NCI-H2029 treated with DMSO at 0.1 percent for 48 hours (cell line): ENCODE measurements at regions not wholly inside any gene's neighbourhood (a gene's known extent, or its start where the extent isn't known, plus 50 kb on each side); places are given as distances from the start of the nearest gene placed in this dataset.
A peak's percentile ranks its signal among the peaks of the same experiment; 100 is the strongest.

Experiments
- DNase-seq: peaks from one replicate; lab custom pipeline; 2025; lab: John Stamatoyannopoulos, UW

DNA sequence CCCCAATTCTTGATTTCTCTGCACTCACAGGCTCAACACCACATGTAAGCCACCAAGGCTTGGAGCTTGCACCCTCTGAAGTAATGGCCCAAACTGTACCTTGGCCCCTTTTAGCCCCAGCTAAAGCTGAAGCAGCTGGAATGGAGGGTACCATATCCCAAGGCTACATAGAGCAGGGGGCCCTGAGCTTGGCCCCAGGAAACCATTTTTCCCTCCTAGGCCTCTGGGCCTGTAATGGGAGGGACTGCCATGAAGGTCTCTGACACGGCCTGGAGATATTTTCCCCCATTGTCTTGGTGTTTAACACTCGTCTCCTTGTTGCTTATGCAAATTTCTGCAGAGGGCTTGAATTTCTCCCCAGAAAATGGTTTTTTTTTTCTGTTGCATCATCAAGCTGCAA lies 69.7 kb downstream of the SKA1 start:
- DNase-seq = no peak

DNA sequence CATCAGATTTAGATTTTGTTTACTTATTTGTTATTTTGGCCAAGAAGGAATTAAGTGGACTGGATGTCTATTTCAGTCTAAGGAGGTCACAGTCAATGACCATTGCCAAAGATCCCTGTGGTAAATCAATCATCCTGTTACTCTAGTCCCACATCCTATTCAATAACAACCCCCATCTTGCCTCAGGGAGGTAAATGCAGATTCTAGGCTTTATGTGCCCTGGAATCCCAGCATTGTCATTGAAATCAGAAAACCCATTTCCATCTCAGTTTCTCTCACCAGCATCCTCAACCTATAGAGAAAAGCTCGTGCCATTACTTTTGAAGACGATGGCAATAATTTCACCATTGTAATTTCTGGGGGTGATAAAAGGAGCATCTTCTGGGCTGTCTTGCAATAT lies 71.8 kb downstream of the SKA1 start:
- no peak for DNase-seq

DNA sequence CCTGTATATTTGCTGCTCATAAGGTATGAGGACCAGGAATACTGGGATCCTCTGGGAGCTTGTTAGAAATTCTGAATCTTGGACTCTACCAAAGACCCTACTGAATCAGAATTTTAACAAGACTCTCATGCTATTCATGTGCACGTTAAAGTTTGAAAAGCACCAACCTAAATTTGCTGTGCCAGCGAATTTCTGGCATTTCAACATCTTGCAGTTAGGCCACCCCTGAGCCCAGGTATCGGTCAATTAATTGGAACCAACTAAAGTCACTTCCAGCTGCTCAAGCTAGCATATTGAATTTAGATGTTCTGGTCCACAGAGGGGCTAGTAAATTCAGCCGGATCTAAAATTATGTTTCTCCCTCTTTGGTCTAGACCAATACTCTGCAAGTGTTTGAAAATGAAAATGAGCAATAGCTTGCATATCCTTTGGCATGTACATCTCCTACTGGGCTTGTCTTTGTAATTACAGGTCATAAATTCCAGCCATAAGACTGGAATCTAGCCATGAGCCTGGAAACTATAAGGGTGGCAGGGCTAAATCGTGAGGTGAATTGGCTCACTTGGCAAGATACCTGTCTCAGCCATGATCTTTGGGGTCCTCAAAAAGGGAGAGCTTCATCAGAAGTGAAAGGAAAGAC lies 72.4 kb downstream of the SKA1 start:
- DNase-seq = no peak

DNA sequence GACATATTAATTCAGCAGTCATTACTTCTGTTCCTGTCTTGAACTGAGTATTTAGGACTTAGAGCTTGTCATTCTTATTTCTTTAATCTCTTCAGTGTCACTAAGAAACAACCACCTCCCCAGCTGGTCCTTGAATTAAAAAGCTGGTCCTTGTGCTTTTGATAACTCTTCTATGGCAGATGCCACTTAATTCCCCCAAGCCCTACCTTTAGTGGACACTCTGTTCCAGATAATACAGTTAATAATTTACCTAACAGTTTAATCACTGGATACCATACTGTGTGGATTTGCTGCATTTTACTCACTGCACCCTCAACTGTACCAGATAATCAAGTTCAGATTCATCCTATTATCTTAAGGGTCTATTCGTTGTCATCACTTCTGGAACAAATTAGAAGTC lies 73.1 kb downstream of the SKA1 start:
- DNase-seq = no peak

DNA sequence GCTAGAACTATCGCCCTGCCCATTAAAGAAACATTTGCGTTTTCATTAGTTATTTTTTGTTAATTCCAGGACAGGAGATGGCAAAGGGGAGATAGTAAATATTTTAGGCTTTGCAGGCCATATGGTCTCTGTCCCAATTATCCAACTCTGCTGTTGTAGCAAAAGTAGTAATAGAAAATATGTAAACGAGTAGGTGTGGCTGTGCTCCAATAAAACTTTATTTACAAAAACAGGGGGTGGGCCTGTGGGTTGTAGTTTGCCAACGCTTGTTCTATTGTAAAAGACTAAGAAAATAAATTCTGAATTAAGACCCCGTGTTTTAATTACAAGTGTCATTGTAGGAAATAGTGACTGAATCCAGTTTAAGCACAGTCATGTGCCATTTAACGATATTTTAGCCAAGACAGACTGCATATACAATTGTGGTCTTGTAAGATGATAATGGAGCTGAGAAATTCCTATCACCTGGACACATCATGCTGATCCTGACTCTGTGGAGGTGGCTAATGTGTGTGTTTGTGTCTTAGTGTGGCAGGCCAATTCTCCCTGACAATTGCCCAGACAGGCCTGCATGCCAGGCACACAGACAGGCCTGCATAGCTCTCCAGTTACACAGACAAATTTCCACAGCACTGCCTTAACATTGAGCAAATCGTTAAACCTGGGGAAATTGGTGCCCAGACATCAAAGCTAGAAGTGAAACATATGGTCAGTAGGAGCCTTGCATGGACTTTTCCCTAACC lies 76.4 kb downstream of the SKA1 start:
- no peak for DNase-seq

DNA sequence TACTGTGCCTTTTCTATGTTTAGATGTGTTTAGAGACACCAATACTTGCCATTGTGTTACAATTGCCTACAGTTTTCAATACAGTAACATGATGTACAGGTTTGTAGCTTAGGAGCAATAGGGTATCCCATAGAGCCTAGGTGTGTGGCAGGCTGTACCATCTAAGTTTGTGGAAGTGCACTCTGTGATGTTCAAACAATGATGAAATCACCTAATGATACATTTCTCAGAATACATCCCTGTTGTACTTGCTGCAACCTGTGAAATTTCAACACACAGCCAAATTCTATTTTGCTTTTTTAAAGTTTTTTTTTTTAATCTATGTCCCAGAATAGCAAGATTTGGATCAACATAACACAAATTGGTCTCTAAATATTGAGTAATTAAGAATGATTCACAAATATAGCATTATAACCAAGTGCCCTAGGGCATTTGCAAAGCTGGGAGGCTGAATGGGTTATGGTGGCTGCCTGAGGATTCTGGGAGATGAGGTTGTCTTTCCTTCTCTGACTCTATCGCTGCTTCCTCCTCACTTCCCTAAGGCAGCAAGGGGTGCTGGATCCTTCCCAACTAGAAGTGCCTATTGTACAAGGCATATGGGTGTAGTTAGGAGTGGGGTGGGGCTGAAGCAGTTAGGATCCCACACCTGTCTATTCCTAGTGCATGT lies 78.3 kb downstream of the SKA1 start:
- no peak for DNase-seq

DNA sequence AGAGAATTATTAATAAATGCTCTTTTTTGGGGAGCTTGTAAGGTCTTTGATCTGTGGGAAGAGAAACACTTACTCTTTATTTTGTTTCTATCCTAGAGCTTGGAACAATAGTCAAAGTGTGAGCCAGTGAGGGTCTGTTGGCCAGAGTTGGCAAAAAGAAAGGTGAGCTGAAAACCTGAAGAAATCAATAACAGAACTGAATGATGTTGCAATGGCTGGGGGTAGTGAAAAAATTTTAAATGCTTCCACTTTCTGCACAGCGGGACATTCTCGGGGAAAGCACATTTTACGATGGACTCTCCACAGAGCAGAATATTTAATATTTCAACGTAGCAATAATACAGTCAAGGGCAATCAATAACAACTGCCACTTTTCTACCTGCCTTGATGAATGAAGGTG lies 78.9 kb downstream of the SKA1 start:
- no peak for DNase-seq

DNA sequence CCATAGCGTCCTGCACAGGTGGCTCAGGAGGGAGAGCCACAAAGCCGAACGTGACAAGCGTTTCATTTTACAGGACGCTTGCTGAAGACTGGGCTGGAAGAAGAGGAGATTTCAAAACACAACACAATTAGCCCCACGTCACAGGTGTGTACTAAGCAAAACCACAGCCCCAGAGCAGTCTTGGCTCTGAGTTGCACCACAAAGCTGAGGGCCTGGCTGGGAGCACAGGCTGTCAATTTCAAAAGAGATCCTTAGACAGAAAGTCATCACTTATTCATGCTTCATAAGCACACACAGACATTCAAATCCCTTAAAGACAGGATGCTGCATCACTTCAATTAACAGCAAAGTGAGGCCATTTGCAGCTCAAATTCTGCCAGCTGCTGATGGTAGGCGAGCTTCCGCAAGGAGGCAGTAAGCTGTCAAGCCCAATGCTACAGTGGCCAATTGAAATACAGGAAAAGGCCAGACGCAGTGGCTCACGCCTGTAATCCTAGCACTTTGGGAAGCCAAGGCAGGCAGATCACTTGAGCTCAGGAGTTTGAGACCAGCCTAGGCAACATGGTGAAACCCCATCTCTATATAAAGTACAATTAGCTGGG lies 79.6 kb downstream of the SKA1 start:
- DNase-seq = peak; percentile 12

DNA sequence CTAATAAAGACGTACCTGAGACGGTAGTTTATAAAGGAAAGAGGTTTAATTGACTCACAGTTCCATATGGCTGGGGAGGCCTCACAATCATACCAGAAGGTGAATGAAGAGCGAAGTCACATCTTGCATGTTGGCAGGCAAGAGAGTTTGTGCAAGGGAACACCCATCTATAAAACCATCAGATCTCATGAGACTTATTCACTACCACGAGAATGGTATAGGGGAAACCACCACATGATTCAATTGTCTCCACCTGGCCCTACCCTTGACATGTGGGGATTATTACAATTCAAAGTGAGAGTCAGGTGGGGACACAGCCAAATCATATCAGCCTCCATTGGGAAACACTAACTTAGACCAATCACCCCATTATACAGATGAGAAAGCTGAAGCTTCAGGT lies 81.4 kb downstream of the SKA1 start:
- no peak for DNase-seq

DNA sequence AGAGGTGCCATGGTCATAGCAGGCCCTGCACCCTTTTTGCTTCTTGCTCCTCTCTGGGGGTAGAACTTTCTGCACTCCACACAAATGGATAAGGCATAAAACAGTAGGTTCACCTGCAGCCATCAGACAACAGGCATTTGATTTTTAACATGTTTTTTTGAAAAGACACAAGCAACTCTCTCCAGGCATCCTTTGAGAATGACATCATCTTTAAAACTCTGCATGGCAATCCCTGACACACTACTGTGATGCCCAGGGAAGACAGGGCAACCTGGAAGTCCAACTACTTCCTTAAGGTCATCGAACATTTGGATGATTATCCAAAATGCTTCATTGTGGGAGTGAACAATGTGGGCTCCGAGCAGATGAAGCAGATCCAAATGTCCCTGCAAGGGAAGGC lies 82.8 kb downstream of the SKA1 start:
- no peak for DNase-seq

DNA sequence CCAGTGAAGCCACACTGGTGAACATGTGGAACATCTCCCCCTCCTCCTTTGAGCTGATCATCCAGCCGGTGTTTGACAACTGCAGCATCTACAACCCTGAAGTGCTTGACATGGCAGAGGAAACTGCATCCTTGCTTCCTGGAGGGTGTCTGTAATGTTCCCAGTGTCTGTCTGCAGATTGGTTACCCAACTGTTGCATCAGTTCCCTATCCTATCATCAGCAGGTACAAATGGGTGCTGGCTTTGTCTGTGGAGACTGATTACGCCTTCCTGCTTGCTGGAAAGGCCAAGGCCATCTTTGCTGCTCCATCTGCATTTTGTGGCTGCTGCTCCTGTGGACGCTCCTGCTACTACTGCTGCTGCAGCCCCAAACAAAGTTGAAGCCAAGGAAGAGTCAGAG lies 83.5 kb downstream of the SKA1 start:
- DNase-seq = no peak

DNA sequence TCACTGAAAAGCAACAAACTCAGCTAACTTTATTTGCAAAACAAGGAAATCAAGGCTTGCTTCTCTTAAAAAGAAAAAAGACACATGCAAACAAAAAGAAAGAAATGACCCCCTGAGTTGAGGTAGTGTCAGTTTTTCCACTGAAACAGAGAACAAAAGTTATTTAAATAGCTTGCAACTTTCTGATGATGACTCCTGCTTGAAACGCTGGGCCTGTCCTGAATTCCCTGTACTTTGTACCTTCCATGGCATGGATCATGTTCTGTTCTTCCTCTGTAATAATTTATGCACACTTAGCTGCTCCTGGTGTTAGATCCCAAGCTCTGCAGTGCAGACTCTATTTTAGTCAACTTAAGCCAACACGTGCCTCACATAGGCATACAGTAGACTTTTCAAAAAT lies 84.0 kb downstream of the SKA1 start:
- DNase-seq = no peak

DNA sequence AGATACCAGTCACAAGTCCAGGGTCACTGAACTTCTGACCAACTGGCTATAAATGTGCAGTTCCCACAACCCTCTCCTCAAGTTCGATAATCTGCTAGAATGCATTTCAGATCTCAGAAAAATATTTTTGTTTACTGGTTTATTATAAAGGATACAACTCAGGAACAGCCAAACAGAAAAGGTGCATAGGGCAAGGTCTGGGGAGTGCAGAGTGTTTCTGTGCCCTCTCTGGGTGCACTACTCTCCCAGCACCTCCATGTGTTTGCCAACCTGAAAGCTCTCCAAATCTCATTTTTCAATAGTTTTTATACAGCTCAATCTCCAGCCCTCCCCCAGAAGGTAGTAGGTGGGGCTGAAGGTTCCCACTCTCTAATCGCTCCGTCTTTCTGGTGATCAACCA lies 85.2 kb downstream of the SKA1 start:
- no peak for DNase-seq

DNA sequence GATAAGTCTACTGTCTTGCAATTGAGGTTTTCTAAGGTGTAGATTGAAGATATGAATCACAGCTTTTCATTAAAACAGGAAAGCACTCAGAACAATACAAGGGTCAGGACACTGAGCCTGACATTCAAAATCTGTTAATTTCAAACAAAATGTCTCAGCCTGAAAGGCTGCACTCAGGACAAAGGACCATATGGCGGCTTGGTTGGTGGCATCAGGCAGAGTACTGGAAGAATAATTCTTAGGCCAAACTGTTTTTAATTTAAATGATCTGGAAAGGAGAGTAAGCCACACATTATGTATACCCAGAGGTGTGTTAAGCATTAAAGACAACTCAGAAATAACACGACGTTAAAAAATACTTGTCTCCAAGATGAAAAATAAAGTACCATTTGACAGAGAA lies 85.9 kb downstream of the SKA1 start:
- no peak for DNase-seq

DNA sequence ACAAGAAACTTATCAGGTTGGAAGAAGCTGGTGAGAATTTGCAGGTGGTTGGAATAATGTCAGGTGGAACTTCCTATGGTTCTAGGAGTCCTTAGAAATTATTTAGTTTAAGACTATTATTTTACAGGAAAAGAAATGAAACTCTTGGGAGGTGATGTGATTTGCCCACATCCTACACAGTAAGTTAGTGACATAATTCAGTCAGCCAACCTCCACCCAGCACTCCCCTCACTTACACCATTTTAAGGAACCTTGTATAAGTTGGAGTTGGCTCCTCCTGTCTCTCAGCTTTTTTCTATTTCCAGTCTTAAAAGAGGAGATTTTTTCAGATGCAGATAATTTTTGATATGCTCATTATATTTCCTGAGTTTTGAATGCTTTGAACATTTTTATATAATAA lies 86.4 kb downstream of the SKA1 start:
- DNase-seq = no peak

DNA sequence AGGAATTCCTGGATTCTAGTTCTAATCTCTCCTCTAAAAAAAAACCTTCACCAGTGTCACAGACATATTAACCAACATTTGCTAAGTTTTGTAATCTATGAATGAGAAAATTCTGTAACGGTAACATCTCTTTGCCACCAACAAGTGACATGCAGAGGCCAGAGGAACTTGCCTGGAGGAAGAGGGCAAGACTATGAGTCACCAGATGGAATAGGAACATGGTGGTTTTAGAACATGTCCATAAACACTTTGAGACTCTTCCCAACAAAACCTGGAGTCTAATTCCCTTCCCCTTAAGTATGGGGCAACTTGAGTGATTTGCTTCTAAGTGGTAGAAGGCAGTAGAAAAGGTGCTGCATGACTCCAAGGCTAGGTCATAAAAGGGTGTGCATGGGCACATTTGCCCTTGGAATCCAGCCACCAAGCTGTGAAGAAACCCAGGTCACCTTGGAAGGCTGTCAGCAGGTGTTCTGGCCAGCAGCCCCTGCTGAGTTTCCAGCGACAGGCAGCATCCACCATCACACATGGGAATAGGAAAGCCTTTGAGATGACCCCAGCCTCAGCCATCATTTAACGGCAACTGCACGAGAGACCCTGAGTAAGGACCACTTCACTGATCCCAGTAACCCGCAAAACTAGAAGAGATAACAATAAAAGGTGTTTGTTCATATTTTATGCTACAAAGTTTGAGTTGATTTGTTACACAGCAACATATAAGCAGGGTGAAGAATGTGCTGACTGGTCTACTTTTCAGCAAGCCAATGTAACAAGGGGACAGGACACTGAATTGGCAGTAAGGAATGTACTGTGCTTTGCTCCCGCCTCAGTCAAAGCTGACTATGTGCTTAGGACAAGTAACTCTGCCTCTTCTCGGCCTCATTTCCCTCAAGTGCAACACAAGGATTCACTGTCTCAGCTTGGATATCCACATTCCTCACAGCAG lies 90.6 kb downstream of the SKA1 start:
- no peak for DNase-seq

DNA sequence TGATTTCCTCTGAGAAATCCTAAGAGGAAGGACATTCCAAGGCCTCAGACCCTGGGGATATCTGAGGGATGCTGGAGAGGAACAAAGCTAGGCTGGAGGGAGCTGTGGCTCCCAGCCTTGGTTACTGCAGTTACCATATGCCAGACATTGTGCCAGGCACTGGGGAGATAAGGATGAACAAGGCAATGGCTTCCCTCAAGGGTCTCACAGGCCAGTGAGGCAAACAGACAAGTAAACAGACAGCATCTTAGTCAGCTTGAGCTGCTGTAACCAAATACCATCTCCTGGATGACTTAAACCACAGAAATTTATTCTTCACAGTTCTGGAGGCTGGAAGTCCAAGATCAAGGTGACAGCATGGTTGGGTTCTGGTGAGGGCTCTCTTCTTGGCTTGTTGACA lies 91.8 kb downstream of the SKA1 start:
- DNase-seq = no peak

DNA sequence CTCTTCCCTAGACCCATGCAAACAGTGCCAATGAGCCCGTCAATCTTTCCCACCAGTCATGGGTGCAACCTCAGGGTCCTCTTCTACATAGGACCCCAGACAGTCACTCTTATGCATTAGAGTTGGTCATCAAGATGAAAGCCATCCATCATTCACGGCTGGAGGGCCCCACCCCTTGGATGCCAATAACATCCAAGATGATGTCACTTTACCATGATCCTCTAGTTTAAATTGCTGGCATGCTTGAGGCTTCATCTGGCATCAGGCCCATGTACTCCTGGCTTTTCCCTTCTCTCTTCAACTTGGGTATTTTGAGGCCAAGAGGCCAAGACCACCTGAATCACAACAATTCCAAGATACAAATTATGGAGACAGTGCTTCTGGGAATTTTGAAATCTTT lies 91.1 kb upstream of the MAPK4 start:
- DNase-seq = peak; percentile 14

DNA sequence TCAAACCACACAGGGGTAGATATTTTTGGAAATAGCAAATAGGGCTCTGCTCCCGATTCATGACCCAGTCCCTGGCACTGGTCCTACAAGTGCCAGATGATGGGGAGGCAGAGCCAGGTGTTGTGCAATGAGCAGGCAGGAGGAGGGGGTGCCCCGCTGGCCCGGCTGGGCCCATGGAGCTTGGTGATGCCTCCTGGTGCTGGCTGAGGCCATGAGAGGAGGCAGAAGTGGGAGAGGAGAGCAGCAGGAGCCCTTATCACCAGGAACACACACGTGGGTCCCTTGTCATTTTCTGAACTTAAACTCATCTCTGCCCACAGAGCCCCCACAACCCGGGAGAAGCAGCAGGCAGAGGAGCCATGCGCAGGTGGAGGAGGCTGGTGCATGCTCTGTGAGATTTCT lies 90.5 kb upstream of the MAPK4 start:
- DNase-seq = no peak

DNA sequence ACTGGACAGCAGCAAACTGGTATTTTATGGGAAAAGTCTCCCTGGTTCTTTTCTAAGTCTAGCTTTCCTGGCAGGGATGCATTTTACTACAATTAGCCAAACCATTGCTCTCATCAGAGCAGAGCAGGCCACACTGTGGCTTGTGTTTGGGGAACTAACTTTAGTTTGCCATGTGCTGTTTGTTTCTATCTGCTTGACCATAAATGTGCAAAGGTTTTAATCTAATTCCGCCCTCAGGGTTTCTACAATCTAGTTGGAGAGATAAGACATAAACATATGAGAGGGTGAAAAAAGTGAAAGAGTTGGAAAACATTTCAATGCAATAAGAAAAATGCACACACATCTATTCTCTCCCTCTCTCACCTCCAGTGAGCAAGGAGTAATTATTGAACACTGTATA lies 86.9 kb upstream of the MAPK4 start:
- DNase-seq = no peak

DNA sequence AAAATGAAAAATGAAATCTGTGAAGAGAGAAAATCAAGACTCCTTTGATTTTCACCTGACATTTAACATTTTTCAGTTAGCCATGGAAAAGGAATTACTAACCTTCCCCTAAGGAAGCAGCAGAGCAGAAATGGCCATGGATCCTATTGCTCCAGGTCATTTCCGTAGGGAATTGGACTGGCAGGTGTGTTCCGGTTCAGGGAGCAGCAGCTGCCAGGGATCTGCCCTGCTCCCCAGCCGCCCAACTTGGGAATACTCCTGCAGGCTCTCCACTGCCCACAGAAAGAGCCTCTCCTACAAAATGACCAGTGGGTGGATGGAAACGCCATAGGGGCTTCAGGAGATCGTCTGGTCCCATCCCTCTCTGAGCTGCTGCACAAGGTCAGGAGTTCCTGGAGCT lies 86.0 kb upstream of the MAPK4 start:
- no peak for DNase-seq
